HG03064 (cell line): ENCODE measurements at regions not wholly inside any gene's neighbourhood (a gene's known extent, or its start where the extent isn't known, plus 50 kb on each side); places are given as distances from the start of the nearest gene placed in this dataset.
A peak's percentile ranks its signal among the peaks of the same experiment; 100 is the strongest.
"Not testable (repeated sequence)": the region's sequence is repeated elsewhere in the genome, so short reads cannot be mapped to it uniquely, and the experiment has no call there.

ENCODE experiments used
- ATAC-seq: cut with Tn5 transposase; IDR thresholded peaks from one replicate; pipeline ENCODE4 v1.9.1; 2021; ENCODE audit warnings: low read depth; ENCODE audit not compliant: unreplicated experiment

DNA sequence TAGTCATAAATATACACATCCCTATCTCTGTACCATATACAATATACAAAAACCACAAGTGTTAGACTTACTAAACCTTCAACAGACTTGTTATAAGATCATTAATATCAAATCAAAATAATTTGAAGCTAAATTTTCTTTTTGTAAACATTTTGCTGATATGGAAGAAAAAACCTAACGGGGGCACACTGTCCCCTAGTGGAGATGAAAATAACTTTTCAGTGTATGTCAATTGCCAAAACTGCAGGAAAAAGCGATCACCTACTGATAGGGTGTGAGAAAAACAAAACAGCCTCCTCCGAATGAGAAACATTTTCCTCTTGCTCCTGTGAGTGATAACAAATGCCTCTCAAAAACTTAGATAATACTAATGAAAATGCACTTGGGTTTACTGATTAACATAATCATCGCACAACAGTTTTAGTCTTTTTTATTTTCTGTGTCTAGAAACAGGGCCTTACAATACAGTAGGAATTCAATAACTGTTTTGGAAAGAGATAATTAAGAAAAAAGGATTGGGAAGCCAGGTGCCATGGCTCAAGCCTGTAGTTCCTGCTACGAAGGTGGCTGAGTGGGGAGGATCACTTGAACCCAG is 322.7 kb downstream of the CRPPA start:
- ATAC-seq: no peak

GRCh38 chr7:16098058-16098457 is 323.3 kb downstream of the CRPPA start:
- ATAC-seq: no peak

DNA sequence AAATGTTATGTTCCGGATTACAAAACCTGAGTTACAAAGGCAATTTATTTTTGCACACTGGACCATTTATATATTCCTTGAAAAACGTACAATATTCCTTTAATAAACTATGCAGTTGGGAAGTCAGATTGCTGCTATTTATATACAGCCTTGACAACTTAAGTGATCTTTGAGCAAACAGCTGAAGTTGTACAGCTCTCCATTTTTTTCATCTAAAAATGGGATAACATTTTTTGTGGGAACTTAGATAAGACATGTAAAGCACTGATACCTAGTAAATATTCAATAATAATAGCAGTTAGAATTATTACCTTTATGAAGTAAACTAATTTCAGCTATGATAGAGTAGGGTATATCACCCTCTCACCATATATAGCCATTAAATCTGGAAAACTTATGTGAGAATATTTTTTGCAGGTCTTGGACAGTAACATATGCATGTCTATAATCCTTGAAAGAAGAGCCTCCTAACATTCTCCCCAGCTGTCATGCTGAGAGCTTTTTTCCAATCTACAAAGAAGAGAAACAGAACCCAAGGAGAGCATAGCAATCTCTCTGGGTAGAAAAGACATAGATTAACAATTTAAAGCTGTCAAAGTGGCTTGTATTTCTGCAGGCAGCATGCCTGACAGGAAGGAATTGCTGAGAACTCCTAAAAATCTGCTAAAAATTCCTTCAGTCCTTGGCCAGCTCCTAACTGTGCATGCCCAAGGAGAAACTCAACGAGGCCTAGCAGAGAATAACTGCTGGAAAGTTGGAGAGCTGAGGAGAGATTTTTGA is 326.0 kb downstream of the CRPPA start:
- ATAC-seq: no peak

DNA sequence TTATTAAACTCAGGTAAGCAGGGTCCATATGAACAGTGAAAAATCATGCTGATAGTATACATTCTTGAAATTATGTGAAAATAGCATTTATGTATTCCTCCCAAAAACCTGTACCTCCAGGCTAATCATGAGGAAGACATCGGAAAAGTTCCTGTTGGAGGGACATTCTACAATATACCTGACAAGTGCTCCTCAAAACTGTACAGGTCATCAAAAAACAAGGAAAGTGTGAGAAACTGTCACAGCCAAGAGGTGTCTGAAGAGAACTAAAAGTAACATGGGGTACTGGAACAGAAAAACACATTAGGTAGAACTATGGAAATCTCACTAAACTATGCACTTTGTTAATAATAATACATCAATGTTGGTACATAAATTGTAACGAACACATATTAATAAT is 326.7 kb downstream of the CRPPA start:
- ATAC-seq: no peak

DNA sequence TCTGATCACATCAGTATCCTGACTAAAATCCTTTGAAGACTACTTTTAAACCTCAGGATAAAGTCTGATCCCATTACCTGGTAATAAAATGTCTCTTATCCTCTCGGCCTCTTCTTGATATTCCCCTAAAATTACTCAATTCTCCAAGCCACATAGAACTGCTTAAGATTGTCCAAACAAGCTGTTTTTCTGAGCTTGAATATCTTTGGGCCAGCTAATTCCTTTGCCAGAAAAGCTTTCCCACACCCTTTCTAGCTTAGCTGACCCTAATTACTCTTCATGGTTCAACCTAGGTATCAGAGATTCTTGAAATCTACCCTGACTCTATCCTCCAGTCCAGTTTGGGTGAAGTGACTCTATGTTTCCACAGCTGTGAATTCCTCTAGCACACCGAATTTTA is 328.6 kb downstream of the CRPPA start:
- no peak for ATAC-seq

DNA sequence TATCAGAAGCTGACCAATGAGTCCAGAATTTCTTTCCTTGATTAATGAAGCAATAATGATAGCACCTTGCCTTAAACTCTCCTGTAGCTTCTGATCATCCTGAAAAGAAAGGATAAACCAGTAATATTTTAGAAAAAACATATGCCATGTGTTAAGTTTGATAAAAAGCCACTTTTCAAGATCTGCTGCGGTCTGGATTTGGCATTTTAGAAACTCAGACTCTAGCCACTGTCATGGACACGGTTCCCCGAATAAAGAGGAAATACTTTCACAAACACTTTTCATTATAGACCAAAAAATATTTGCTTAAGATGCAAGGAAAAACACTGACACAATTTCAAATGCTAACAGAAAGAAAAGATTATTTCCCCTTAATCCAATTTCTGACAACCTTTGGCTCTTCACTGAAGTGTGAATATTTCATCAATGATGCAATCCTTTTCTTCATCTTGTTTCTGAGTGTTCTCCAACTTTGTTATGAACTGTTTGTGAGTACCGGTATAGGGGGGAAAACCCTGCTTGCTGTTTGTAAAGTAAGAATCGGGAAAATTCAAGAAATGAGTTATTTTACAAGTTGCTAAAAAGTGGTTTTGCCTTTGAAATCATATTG is 329.5 kb downstream of the CRPPA start:
- ATAC-seq: no peak

DNA sequence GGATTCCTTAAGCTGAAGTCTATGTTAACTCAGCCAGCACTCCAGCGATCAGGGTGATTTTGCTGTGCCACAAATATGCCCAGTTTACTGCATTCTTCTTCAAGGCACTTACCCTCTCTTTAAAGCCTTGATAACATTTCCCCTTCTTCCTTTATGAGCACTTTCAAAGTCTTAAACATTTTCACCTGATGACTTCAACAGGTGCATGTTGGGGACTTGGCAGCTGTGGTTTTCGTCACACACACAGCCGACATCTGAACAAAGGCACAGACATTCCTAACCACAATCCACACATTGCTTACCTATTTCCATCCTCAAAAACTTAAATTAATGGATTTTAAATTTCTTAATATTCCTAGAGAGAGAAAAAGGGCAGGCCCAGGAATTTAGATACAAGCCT is 331.5 kb downstream of the CRPPA start:
- ATAC-seq: no peak

- ATAC-seq: no peak
Measured at GRCh38 chr7:16089191-16089590, 332.1 kb downstream of the CRPPA start.

DNA sequence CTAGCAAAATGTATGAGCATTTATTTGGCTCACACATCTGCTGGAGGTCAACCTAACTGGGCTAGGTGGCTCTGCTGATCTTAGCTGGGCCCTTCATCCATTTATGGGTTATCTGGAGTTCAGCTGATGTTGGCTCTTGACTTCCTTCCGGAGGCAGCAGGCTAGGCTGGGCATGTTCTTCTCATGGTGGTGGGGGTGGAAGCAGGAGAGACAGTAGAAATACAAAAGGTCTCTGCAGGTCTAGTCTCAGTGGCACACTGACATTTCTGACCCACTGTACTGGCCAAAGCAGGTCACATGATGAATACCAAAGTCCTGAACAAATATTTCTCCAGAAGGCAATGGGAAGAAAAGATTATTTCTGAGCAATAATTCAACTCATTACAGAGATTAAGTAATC is 334.6 kb downstream of the CRPPA start:
- no peak for ATAC-seq

DNA sequence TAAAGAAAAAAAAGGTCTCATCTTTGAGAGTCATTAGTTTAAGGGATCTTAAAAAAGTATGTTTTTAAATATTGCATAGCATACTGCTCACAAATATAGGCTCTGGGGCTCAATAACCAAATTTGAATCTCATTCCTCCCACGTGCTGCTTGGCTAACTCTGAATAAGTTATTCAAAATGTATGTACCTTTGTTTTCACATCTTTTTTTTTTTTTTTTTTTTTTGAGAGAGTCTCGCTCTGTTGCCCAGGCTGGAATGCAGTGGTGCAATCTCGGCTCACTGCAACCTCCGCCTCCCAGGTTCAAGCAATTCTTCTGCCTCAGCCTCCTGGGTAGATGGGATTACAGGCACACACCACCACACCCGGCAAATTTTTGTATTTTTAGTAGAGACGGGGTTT is 335.6 kb downstream of the CRPPA start:
- ATAC-seq: not testable (repeated sequence)

DNA sequence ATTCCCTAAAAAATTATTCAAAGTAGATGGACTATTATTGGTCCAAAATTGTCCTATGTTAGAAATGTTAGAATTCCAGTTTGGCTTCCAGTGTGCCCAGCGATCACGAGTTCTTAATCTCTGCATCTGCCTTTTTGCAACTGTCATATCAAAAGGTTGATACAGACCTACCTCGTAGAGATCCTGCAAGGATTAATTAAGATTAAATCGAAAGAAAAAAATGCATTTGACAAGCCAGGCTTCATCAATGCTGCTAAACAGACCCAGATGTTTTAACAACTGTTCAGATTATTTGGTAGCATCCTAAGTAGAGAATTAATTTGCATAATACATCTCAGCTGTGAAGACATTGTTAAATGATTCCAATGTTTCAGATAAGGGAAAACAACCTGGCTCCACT is 336.5 kb downstream of the CRPPA start:
- no peak for ATAC-seq

DNA sequence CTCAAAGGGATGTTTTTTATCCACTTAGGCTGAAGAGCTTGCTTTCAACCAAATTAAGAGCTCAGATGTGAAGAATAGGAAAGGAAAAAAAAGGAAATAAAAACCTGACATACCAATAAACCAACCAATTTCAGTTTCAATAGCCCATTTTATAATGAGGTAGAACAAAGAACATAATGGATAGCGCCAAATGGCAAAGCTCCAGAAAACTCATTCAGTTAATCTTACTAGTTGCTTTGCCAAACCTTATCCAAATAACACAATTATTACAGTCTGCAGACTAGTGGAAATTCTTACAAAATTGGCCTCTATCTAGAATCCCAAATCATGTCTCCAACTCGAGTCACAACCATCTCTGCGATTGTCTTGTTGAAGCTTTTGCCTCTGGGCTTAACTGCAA is 337.0 kb downstream of the CRPPA start:
- ATAC-seq: no peak

DNA sequence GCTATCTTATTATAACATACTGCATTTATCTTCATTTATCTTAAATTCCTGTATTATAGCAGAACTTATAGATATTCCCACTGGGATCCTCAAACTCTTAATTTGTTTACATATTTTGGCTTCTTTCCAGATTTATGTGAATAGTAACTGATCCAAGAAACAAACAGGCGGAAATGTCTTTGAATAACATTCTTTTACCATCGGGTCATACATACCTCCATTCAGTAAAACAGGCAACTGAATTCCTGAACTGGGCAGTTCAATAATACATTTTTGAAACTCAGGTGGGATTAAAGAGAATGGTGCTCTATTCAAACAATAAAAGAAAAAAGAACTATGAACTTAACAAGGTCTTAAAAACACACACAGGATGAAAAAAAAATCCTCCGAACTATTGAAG is 337.4 kb downstream of the CRPPA start:
- ATAC-seq: no peak

- no peak for ATAC-seq
Measured at GRCh38 chr7:16080131-16080530, 341.2 kb downstream of the CRPPA start.

DNA sequence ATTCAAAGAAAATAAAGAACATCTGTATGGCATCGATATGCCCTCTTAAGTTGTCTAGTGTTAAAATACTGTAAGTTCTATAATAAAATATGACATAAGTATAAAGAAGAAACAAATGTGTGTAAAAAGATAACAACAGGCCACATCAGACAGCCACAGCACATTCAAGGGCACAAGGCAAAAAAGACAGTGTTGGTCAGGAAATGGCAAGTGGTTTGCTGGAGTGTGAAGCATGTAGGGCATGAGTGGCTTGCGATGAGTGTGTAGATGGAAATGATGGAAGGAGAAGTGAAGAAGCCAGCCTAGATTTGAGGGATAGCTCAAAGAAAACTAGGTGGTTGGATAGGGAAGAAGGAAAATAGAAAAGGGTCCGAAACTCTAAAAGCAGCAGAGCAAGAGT is 341.6 kb downstream of the CRPPA start:
- ATAC-seq: no peak

GRCh38 chr7:16078076-16078952 is 343.0 kb downstream of the CRPPA start:
- ATAC-seq: peak; percentile 68

GRCh38 chr7:16071246-16071857 is 350.0 kb downstream of the CRPPA start:
- no peak for ATAC-seq

DNA sequence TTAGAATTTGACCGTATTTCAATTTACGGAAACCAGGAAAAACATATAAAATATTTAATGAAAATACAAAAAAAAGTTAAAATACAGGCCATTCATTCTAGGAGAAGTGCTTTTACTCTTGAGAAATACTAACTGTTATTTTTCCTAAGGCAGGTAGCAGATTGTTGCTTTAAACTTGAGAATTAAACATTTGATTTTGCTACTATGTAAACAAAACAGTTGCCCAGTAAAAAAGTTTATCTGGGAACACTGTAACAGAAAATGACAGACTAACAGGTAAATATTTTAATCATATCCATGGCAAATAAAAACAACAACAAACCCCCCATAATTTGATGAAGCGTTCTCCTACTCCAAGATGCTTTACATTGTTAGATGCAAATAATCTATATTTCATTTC is 350.5 kb downstream of the CRPPA start:
- no peak for ATAC-seq

- ATAC-seq: no peak
Measured at GRCh38 chr7:16069998-16070397, 351.3 kb downstream of the CRPPA start.

DNA sequence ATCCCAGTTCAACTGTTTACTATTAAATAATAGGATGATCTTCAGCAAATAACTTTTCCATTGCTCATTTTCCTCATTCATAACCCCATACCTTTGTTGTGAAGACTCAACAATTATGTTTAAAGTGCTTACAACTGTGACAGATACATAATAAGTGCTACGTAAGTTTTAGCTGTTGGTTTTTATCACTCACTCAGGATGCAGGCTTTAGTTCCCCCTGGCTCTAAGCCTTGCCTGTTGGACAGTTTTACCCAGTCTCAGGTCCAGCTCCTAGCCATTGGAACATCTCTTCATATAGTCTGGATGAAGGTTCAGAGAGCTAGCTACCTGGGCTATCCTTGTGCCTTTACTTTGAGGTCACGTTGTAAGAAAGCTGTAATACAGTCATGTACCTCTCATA is 353.2 kb downstream of the CRPPA start:
- no peak for ATAC-seq

DNA sequence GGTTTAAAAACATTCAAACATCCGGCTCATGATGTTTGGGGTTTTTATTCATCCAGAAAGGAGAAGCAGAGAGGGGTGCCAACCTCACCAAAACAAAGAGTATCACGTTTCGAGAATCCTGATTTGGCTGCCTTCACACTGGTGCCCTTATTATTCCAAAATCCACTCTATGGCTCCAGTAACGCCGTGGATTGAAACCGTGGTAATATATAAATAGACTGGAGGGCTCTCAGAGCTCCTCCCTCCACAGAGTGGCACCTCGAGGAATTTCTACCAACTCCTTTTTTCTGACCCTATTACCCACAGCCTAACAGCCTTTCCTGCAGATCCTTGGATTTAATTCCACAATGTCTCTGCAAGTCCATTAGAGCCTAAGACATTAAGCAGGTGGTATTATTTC is 353.6 kb downstream of the CRPPA start:
- no peak for ATAC-seq
